ENCODE measurements at regions not wholly inside any gene's neighbourhood (a gene's known extent, or its start where the extent isn't known, plus 50 kb on each side); places are given as distances from the start of the nearest gene placed in this dataset.
"Not testable (repeated sequence)": the region's sequence is repeated elsewhere in the genome, so short reads cannot be mapped to it uniquely, and the experiment has no call there.

- Mint-ChIP-seq H3K4me3 (ENCODE audit: unreplicated experiment) (no peak overlapping the region), H3K27ac (ENCODE audit: unreplicated experiment) (no peak overlapping the region), H3K36me3 (ENCODE audit: low read depth) (no peaks in the 10 kb centered on the region), H3K4me1 (ENCODE audit: low read depth) (no peaks in the 10 kb centered on the region), H3K9me3 (ENCODE audit: low read depth) (peaks cover 68% of the 10 kb centered on the region), H3K27me3 (ENCODE audit: low read depth) (no peaks in the 10 kb centered on the region)
- TF ChIP-seq CTCF (IDR thresholded peaks at IDR 0.05) = no peak
- no peak for DNase-seq (ENCODE audit: low spot score)
Measured at GRCh38 chrX:139008185-139008584, 296.7 kb upstream of the FGF13 start.

- peaks cover 61% of the 10 kb centered on the region for H3K9me3 Mint-ChIP-seq (ENCODE audit: low read depth)
- not testable (repeated sequence) for H3K4me1 Mint-ChIP-seq (ENCODE audit: low read depth)
Measured at GRCh38 chrX:139003856-139004527, 292.5 kb upstream of the FGF13 start.

GRCh38 chrX:139002319-139002718 lies 290.8 kb upstream of the FGF13 start:
- Mint-ChIP-seq H3K4me3 (ENCODE audit: unreplicated experiment) (no peak overlapping the region), H3K4me1 (ENCODE audit: low read depth) (no peaks in the 10 kb centered on the region), H3K27ac (ENCODE audit: unreplicated experiment) (no peak overlapping the region), H3K9me3 (ENCODE audit: low read depth) (peaks cover 59% of the 10 kb centered on the region), H3K36me3 (ENCODE audit: low read depth) (no peaks in the 10 kb centered on the region), H3K27me3 (ENCODE audit: low read depth) (no peaks in the 10 kb centered on the region)
- DNase-seq (ENCODE audit: low spot score) = no peak
- TF ChIP-seq CTCF (IDR thresholded peaks at IDR 0.05) = no peak

More at GRCh38 chrX:139003856-139004527, 292.5 kb upstream of the FGF13 start:
- peak; percentile 75 for DNase-seq (ENCODE audit: low spot score)
- H3K36me3 Mint-ChIP-seq (ENCODE audit: low read depth); H3K4me3 Mint-ChIP-seq (ENCODE audit: unreplicated experiment); H3K27ac Mint-ChIP-seq (ENCODE audit: unreplicated experiment); H3K27me3 Mint-ChIP-seq (ENCODE audit: low read depth): not testable (repeated sequence)

DNA sequence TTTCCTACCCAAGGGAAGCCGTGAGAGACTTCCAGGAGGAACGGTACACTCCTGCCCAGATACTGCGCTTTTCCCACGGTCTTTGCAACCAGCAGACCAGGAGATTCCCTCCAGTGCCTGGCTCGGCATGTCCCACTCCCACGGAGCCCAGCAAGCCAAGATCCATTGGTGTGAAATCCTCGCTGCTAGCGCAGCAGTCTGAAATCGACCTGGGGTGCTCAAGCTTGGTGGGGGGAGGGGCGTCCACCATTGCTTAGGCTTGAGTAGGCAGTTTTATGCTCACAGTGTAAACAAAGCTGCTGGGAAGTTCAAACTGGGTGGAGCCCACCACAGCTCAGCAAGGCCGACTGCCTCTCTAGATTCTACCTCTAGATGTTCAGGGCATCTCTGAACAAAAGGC lies 284.8 kb upstream of the FGF13 start:
- Mint-ChIP-seq H3K9me3 (ENCODE audit: low read depth) (peaks cover 58% of the 10 kb centered on the region), H3K36me3 (ENCODE audit: low read depth) (no peaks in the 10 kb centered on the region)

GRCh38 chrX:138995458-138995857 lies 283.9 kb upstream of the FGF13 start:
- no peaks in the 10 kb centered on the region for H3K36me3 Mint-ChIP-seq (ENCODE audit: low read depth)
- no peaks in the 10 kb centered on the region for H3K27me3 Mint-ChIP-seq (ENCODE audit: low read depth)
- H3K4me3 Mint-ChIP-seq (ENCODE audit: unreplicated experiment) = no peak overlapping the region
- no peaks in the 10 kb centered on the region for H3K4me1 Mint-ChIP-seq (ENCODE audit: low read depth)
- peaks cover 54% of the 10 kb centered on the region for H3K9me3 Mint-ChIP-seq (ENCODE audit: low read depth)
- H3K27ac Mint-ChIP-seq (ENCODE audit: unreplicated experiment) = no peak overlapping the region
- no peak for TF ChIP-seq CTCF (IDR thresholded peaks at IDR 0.05)
- no peak for DNase-seq (ENCODE audit: low spot score)

More for the DNA sequence above, 284.8 kb upstream of the FGF13 start:
- Mint-ChIP-seq H3K4me1 (ENCODE audit: low read depth) (no peaks in the 10 kb centered on the region), H3K4me3 (ENCODE audit: unreplicated experiment) (no peak overlapping the region), H3K27me3 (ENCODE audit: low read depth) (no peaks in the 10 kb centered on the region), H3K27ac (ENCODE audit: unreplicated experiment) (no peak overlapping the region)
- DNase-seq (ENCODE audit: low spot score) = peak; percentile 72
- TF ChIP-seq CTCF (IDR thresholded peaks at IDR 0.05) = no peak

DNA sequence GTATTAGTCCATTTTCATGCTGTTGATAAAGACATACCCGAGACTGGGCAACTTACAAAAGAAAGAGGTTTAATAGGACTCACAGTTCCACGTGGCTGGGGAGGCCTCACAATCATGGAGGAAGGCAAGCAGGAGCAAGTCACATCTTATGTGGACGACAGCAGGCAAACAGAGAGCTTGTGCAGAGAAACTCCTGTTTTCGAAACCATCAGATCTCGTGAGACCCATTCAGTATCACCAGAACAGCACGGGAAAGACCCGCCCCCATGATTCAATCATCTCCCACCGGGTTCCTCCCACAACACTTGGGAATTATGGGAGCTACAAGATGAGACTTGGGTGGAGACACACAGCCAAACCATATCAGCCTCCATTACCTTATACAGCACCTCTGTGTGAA lies 278.9 kb upstream of the FGF13 start:
- H3K4me3 Mint-ChIP-seq (ENCODE audit: unreplicated experiment); H3K4me1 Mint-ChIP-seq (ENCODE audit: low read depth); DNase-seq (ENCODE audit: low spot score); H3K27ac Mint-ChIP-seq (ENCODE audit: unreplicated experiment); H3K27me3 Mint-ChIP-seq (ENCODE audit: low read depth); H3K36me3 Mint-ChIP-seq (ENCODE audit: low read depth): not testable (repeated sequence)
- H3K9me3 Mint-ChIP-seq (ENCODE audit: low read depth) = peaks cover 22% of the 10 kb centered on the region
